PC-9 (cell line): ENCODE measurements at regions not wholly inside any gene's neighbourhood (a gene's known extent, or its start where the extent isn't known, plus 50 kb on each side); places are given as distances from the start of the nearest gene placed in this dataset.

Experiments used
- BruUV-seq: library from RNA; stranded (reverse); fragments of 400-500 nt; replicated peaks from 2 replicates; lab custom pipeline; 2021; lab: Mats Ljungman, UMichigan
- CTCF ChIA-PET: fragments of 300-600 bp; sonication (Branson Sonifier 250); formaldehyde crosslinking; loops from one replicate; lab custom pipeline; 2022; ENCODE audit warnings: antibody characterized with exemption; lab: Charles Lee
- POLR2A ChIA-PET: fragments of 300-600 bp; sonication (Branson Sonifier 250); formaldehyde crosslinking; loops from one replicate; lab custom pipeline; 2022; ENCODE audit warnings: antibody characterized with exemption; ENCODE audit not compliant: unreplicated experiment; lab: Charles Lee
- DNase-seq, 2 experiments: peaks; one replicate each; pipeline versions ENCODE4 v3.0.0 to v3.0.0-alpha.2; 2015 to 2022; ENCODE audit warnings: mixed read lengths in 1 of 2
- H2AFZ ChIP-seq: fragments of 200-600 bp; sonication (generic); 2 replicates; pipeline ENCODE4 v1.8.1; 2017; ENCODE audit warnings: antibody characterized with exemption
- H3F3A ChIP-seq: fragments of 200-600 bp; sonication (generic); 2 replicates; pipeline ENCODE4 v1.8.1; 2017; ENCODE audit warnings: antibody characterized with exemption, mild to moderate bottlenecking, low read depth; ENCODE audit not compliant: insufficient read depth
- H3K27ac ChIP-seq: fragments of 200-600 bp; sonication (generic); 2 replicates; pipeline ENCODE4 v1.6.1; 2016; ENCODE audit warnings: mixed run types
- H3K27me3 ChIP-seq: fragments of 200-600 bp; sonication (generic); 2 replicates; pipeline ENCODE4 v1.6.1; 2016; ENCODE audit warnings: low read depth, mixed run types; ENCODE audit not compliant: insufficient read depth
- H3K36me3 ChIP-seq: fragments of 200-600 bp; sonication (generic); 2 replicates; pipeline ENCODE4 v1.6.1; 2016; ENCODE audit warnings: low read depth, mixed run types
- H3K4me1 ChIP-seq: fragments of 200-600 bp; sonication (generic); replicated peaks from 2 replicates; pipeline ENCODE4 v1.6.1; 2016; ENCODE audit warnings: mixed run types; ENCODE audit not compliant: insufficient read depth
- H3K4me2 ChIP-seq: fragments of 200-600 bp; sonication (generic); 2 replicates; pipeline ENCODE4 v1.6.1; 2017; ENCODE audit warnings: mixed run types
- H3K4me3 ChIP-seq: fragments of 200-600 bp; sonication (generic); 2 replicates; pipeline ENCODE4 v1.6.1; 2016; ENCODE audit warnings: mixed run types
- H3K79me2 ChIP-seq: fragments of 200-600 bp; sonication (generic); 2 replicates; pipeline ENCODE4 v1.6.1; 2017; ENCODE audit warnings: low read depth, mixed run types
- H3K9me2 ChIP-seq: fragments of 200-600 bp; sonication (generic); 2 replicates; pipeline ENCODE4 v1.8.1; 2017; ENCODE audit warnings: mild to moderate bottlenecking; ENCODE audit not compliant: insufficient read depth
- H3K9me3 ChIP-seq: fragments of 200-600 bp; sonication (generic); 2 replicates; pipeline ENCODE4 v1.8.1; 2016; ENCODE audit warnings: low read depth; ENCODE audit not compliant: insufficient read depth
- H4K20me1 ChIP-seq: fragments of 200-600 bp; sonication (generic); 2 replicates; pipeline ENCODE4 v1.8.1; 2017; ENCODE audit not compliant: insufficient read depth
- EZH2 ChIP-seq: fragments of 200-600 bp; sonication (generic); IDR thresholded peaks from 2 replicates; pipeline ENCODE4 v1.8.0; 2017; ENCODE audit warnings: antibody characterized with exemption, low read depth
- intact Hi-C: fragments of 100-400 bp; cut with micrococcal nuclease; formaldehyde crosslinking; loops from one replicate; pipeline ENCODE4 v1.10.0; 2022; ENCODE audit not compliant: unreplicated experiment
- TF ChIP-seq, protein P1 (sequence below): fragments of 200-600 bp; sonication (generic); conservative IDR thresholded peaks from 2 replicates; pipeline ENCODE4 v1.6.1; 2017; ENCODE audit warnings: mixed run types, antibody characterized with exemption, mild to moderate bottlenecking, moderate library complexity

DNA sequence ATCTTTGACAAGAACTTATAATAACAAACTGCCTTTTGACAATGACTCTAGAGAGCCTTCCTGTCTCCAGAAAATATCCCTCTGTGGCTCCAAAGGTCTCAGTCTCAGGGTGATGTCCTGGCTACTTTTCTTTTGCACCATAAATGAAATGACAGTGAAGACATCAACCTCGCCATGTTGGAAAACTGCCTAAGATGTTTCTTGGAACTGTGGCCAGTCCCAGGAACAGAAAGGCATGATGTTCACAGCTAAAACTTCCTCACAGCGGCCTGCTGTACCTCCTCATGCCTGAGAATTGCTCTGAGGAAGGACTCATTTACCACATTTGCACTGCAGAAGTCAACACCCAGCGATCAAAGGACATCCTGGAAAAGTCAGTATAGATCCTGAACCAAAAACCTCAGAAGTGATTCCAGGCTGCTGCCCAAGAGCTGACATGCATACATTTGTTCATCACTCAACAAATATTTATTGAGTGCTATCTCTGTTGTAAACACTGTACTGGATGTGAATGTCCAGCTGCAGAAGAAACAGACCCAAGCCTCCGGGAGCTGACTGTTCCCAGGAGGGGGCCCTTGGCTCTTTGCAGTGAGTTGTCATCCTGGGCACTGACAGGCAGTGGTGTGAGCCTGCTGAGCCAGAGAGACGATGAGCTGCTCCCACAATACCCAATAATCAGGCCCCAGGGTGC, 64.3 kb upstream of the ACSL3 start:
- Histone ChIP-seq H2AFZ (no peak overlapping the region), H3K36me3 (no peaks in the 10 kb centered on the region), H3K79me2 (no peaks in the 10 kb centered on the region), H3K9me2 (no peaks in the 10 kb centered on the region), H4K20me1 (no peaks in the 10 kb centered on the region), H3K9me3 (no peaks in the 10 kb centered on the region), H3K27ac (no peak overlapping the region), H3K4me1 (peaks cover 18% of the 10 kb centered on the region), H3K4me2 (no peak overlapping the region), H3F3A (no peaks in the 10 kb centered on the region), H3K4me3 (no peak overlapping the region), H3K27me3 (no peaks in the 10 kb centered on the region)
- ChIA-PET POLR2A (no interaction called here), CTCF (interaction anchor here (0.6 to 2.2 kb wide), 17 partner anchors 8 to 1095 kb away, joined by 3 to 15 read pairs (median 6); no protein-coding TSS in a partner anchor)
- DNase-seq, result no peak
- intact Hi-C loops, result loop anchor here (1.0 to 2.0 kb wide), 2 partner anchors 86 to 107 kb away; no protein-coding TSS in a partner anchor
- BruUV-seq, result no TSS peak
- TF ChIP-seq, protein P1, sequence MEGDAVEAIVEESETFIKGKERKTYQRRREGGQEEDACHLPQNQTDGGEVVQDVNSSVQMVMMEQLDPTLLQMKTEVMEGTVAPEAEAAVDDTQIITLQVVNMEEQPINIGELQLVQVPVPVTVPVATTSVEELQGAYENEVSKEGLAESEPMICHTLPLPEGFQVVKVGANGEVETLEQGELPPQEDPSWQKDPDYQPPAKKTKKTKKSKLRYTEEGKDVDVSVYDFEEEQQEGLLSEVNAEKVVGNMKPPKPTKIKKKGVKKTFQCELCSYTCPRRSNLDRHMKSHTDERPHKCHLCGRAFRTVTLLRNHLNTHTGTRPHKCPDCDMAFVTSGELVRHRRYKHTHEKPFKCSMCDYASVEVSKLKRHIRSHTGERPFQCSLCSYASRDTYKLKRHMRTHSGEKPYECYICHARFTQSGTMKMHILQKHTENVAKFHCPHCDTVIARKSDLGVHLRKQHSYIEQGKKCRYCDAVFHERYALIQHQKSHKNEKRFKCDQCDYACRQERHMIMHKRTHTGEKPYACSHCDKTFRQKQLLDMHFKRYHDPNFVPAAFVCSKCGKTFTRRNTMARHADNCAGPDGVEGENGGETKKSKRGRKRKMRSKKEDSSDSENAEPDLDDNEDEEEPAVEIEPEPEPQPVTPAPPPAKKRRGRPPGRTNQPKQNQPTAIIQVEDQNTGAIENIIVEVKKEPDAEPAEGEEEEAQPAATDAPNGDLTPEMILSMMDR, result no peak
- TF ChIP-seq EZH2, result no peak

DNA sequence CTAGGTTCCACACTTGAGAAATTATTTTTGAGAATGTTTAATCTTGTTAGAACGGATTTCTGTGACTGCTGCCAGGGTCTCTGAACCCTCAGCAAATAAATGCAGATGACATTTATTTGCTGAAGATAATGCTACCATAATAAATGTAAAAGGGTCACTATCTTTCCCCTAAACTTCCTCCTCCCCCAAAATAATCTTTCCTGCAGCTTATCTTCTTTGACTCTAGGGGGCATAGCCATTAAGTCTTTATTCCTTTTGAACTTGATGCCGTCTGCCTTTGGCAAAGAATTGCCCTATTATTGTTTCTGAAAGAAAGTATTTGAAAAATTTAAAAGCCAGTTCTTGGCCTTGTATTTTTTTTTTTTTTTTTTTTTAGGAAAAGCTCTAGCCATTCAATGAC, 63.6 kb upstream of the ACSL3 start:
- no peaks in the 10 kb centered on the region for H3K36me3 ChIP-seq
- H3K9me2 ChIP-seq, result no peaks in the 10 kb centered on the region
- no peaks in the 10 kb centered on the region for H4K20me1 ChIP-seq
- no peak overlapping the region for H3K27ac ChIP-seq
- no peak overlapping the region for H2AFZ ChIP-seq
- H3K27me3 ChIP-seq, result no peaks in the 10 kb centered on the region
- intact Hi-C loops, result loop anchor here (1.0 to 2.0 kb wide), 2 partner anchors 86 to 106 kb away; no protein-coding TSS in a partner anchor
- POLR2A ChIA-PET, result interaction anchor here (0.6 to 0.7 kb wide), 4 partner anchors 43 to 85 kb away, joined by 8 to 12 read pairs (median 10); no protein-coding TSS in a partner anchor
- peak in 1 of 2 experiments; percentile 68 for DNase-seq
- no peak overlapping the region for H3K4me2 ChIP-seq
- no TSS peak for BruUV-seq
- H3K4me3 ChIP-seq, result no peak overlapping the region
- H3K4me1 ChIP-seq, result peaks cover 18% of the 10 kb centered on the region
- no peaks in the 10 kb centered on the region for H3K9me3 ChIP-seq
- TF ChIP-seq, protein P1, result peak; percentile 74
- no peak for TF ChIP-seq EZH2
- no peaks in the 10 kb centered on the region for H3F3A ChIP-seq
- CTCF ChIA-PET, result interaction anchor here (0.6 to 2.2 kb wide), 25 partner anchors 9 to 1095 kb away, joined by 3 to 15 read pairs (median 5); no protein-coding TSS in a partner anchor
- H3K79me2 ChIP-seq, result no peaks in the 10 kb centered on the region

DNA sequence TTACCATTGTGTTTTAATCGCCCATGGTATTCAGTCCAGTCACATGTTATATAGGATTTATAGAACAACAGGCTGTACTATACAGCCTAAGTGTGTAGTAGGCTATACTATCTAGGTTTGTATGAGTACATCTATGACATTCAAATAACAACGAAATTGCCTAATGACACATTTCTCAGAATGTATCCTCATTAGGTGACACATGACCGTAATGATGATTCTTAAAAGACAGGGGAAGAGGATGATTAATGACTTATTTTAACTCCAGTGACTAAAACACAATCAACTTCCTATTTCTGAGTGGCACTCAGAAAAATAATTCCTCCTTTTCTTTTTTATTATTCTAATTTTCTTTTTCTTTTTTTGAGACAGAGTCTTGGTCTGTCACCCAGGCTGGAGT, 63.0 kb upstream of the ACSL3 start:
- no peaks in the 10 kb centered on the region for H3K27me3 ChIP-seq
- no peaks in the 10 kb centered on the region for H4K20me1 ChIP-seq
- no peaks in the 10 kb centered on the region for H3F3A ChIP-seq
- ChIA-PET CTCF (interaction anchor here (0.5 to 2.2 kb wide), 17 partner anchors 9 to 399 kb away, joined by 3 to 16 read pairs (median 5); no protein-coding TSS in a partner anchor), POLR2A (interaction anchor here (0.6 to 0.7 kb wide), 3 partner anchors 44 to 84 kb away, joined by 8 to 12 read pairs (median 9); no protein-coding TSS in a partner anchor)
- no peak overlapping the region for H3K27ac ChIP-seq
- no peaks in the 10 kb centered on the region for H3K36me3 ChIP-seq
- H3K4me1 ChIP-seq, result peaks cover 18% of the 10 kb centered on the region
- no peaks in the 10 kb centered on the region for H3K79me2 ChIP-seq
- no peaks in the 10 kb centered on the region for H3K9me2 ChIP-seq
- no peak for DNase-seq
- no TSS peak for BruUV-seq
- H3K4me3 ChIP-seq, result no peak overlapping the region
- TF ChIP-seq, protein P1, result no peak
- TF ChIP-seq EZH2, result no peak
- H2AFZ ChIP-seq, result no peak overlapping the region
- intact Hi-C loops, result loop anchor here (1.0 to 2.0 kb wide), 2 partner anchors 85 to 105 kb away; no protein-coding TSS in a partner anchor
- H3K9me3 ChIP-seq, result no peaks in the 10 kb centered on the region
- H3K4me2 ChIP-seq, result no peak overlapping the region
